PC-9 (cell line): ENCODE measurements at regions not wholly inside any gene's neighbourhood (a gene's known extent, or its start where the extent isn't known, plus 50 kb on each side); places are given as distances from the start of the nearest gene placed in this dataset.
"Not testable (repeated sequence)": the region's sequence is repeated elsewhere in the genome, so short reads cannot be mapped to it uniquely, and the experiment has no call there.

Source experiments
- EZH2 ChIP-seq: fragments of 200-600 bp; sonication (generic); IDR thresholded peaks from 2 replicates; pipeline ENCODE4 v1.8.0; 2017; ENCODE audit warnings: antibody characterized with exemption, low read depth
- TF ChIP-seq, protein P1 (sequence below): fragments of 200-600 bp; sonication (generic); conservative IDR thresholded peaks from 2 replicates; pipeline ENCODE4 v1.6.1; 2017; ENCODE audit warnings: mixed run types, antibody characterized with exemption, mild to moderate bottlenecking, moderate library complexity

DNA sequence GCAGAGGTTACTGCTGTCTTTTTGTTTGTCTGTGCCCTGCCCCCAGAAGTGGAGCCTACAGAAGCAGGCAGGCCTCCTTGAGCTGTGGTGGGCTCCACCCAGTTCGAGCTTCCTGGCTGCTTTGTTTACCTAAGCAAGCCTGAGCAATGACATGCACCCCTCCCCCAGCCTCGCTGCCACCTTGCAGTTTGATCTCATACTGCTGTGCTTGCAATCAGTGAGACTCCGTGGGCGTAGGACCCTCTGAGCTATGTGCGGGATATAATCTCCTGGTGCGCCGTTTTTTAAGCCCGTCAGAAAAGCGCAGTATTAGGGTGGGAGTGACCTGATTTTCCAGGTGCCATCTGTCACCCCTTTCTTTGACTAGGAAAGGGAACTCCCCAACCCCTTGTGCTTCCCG is 187.1 kb upstream of the ZC4H2 start:
- TF ChIP-seq, protein P1, sequence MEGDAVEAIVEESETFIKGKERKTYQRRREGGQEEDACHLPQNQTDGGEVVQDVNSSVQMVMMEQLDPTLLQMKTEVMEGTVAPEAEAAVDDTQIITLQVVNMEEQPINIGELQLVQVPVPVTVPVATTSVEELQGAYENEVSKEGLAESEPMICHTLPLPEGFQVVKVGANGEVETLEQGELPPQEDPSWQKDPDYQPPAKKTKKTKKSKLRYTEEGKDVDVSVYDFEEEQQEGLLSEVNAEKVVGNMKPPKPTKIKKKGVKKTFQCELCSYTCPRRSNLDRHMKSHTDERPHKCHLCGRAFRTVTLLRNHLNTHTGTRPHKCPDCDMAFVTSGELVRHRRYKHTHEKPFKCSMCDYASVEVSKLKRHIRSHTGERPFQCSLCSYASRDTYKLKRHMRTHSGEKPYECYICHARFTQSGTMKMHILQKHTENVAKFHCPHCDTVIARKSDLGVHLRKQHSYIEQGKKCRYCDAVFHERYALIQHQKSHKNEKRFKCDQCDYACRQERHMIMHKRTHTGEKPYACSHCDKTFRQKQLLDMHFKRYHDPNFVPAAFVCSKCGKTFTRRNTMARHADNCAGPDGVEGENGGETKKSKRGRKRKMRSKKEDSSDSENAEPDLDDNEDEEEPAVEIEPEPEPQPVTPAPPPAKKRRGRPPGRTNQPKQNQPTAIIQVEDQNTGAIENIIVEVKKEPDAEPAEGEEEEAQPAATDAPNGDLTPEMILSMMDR: not testable (repeated sequence)
- not testable (repeated sequence) for TF ChIP-seq EZH2
